RWPE2 (cell line): ENCODE measurements at regions not wholly inside any gene's neighbourhood (a gene's known extent, or its start where the extent isn't known, plus 50 kb on each side); places are given as distances from the start of the nearest gene placed in this dataset.
A peak's percentile ranks its signal among the peaks of the same experiment; 100 is the strongest.
"Not testable (repeated sequence)": the region's sequence is repeated elsewhere in the genome, so short reads cannot be mapped to it uniquely, and the experiment has no call there.

Experiments used
- ATAC-seq: fragments of 200-7000 bp; cut with Tn5 transposase; 3 replicates; pipeline ENCODE4 v1.9.1; 2021; ENCODE audit warnings: low read depth
- DNase-seq: peaks from one replicate; pipeline ENCODE4 v3.0.0-alpha.2; 2020; ENCODE audit warnings: low spot score
- H3K27ac ChIP-seq: fragments of 450-650 bp; 2 replicates; pipeline ENCODE4 v1.5.1; 2017; ENCODE audit warnings: mild to moderate bottlenecking; ENCODE audit not compliant: poor library complexity, severe bottlenecking
- H3K27me3 ChIP-seq: fragments of 250-450 bp; sonication (Bioruptor Pico); 2 replicates; pipeline ENCODE4 v1.5.1; 2021; ENCODE audit warnings: mild to moderate bottlenecking, moderate library complexity; ENCODE audit not compliant: insufficient read depth, poor library complexity, severe bottlenecking
- H3K36me3 ChIP-seq: fragments of 250-450 bp; sonication (Bioruptor Pico); 2 replicates; pipeline ENCODE4 v1.5.1; 2020; ENCODE audit warnings: low read depth, mild to moderate bottlenecking, moderate library complexity
- H3K4me1 ChIP-seq: fragments of 250-450 bp; sonication (Bioruptor Pico); 2 replicates; pipeline ENCODE4 v1.5.1; 2021; ENCODE audit warnings: mild to moderate bottlenecking, moderate library complexity; ENCODE audit not compliant: insufficient read depth, poor library complexity, severe bottlenecking
- H3K4me3 ChIP-seq: fragments of 250-450 bp; sonication (Bioruptor Pico); 2 replicates; pipeline ENCODE4 v1.5.1; 2021; ENCODE audit warnings: mild to moderate bottlenecking, moderate library complexity; ENCODE audit not compliant: severe bottlenecking
- H3K9me3 ChIP-seq: fragments of 250-450 bp; sonication (Bioruptor Pico); 2 replicates; pipeline ENCODE4 v1.5.1; 2021; ENCODE audit warnings: mild to moderate bottlenecking, moderate library complexity; ENCODE audit not compliant: severe bottlenecking
- TF ChIP-seq, protein P1 (sequence below): fragments of 450-650 bp; IDR thresholded peaks from one replicate; pipeline ENCODE4 v1.5.1; 2017; ENCODE audit warnings: mild to moderate bottlenecking, moderate library complexity; ENCODE audit not compliant: poor library complexity, severe bottlenecking

DNA sequence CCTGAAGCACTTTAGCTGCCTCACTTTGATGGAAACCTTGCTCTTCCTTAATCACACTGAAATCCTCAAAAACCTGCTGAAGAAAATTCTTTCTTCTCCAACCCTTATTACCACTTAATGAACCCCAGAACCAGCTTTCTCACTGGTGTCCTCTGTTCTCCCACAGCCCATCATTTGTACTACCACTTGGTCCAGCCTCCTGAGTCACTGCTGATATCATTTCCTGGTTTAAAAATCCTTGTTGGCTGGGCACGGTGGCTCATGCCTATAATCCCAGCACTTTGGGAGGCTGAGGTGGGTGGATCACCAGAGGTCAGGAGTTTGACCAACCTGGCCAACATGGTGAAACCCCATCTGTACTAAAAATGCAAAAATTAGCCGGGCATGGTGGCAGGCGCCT, 418.6 kb upstream of the KCNMB2 start:
- Histone ChIP-seq H3K4me3 (no peak overlapping the region), H3K9me3 (no peaks in the 10 kb centered on the region), H3K27ac (no peak overlapping the region), H3K27me3 (no peaks in the 10 kb centered on the region), H3K36me3 (no peaks in the 10 kb centered on the region), H3K4me1 (peaks cover 7% of the 10 kb centered on the region)
- DNase-seq, result no peak
- peak; percentile 41; the same call in 1 of the 3 replicates for ATAC-seq
- TF ChIP-seq, protein P1, sequence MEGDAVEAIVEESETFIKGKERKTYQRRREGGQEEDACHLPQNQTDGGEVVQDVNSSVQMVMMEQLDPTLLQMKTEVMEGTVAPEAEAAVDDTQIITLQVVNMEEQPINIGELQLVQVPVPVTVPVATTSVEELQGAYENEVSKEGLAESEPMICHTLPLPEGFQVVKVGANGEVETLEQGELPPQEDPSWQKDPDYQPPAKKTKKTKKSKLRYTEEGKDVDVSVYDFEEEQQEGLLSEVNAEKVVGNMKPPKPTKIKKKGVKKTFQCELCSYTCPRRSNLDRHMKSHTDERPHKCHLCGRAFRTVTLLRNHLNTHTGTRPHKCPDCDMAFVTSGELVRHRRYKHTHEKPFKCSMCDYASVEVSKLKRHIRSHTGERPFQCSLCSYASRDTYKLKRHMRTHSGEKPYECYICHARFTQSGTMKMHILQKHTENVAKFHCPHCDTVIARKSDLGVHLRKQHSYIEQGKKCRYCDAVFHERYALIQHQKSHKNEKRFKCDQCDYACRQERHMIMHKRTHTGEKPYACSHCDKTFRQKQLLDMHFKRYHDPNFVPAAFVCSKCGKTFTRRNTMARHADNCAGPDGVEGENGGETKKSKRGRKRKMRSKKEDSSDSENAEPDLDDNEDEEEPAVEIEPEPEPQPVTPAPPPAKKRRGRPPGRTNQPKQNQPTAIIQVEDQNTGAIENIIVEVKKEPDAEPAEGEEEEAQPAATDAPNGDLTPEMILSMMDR, result no peak

- not testable (repeated sequence) for H3K9me3 ChIP-seq, DNase-seq, H3K4me1 ChIP-seq, H3K36me3 ChIP-seq, H3K4me3 ChIP-seq, H3K27me3 ChIP-seq
- ATAC-seq, result peak; percentile 81
- peak overlapping the region; percentile 86 for H3K27ac ChIP-seq
Measured at GRCh38 chr3:178119608-178120295, 416.5 kb upstream of the KCNMB2 start.

DNA sequence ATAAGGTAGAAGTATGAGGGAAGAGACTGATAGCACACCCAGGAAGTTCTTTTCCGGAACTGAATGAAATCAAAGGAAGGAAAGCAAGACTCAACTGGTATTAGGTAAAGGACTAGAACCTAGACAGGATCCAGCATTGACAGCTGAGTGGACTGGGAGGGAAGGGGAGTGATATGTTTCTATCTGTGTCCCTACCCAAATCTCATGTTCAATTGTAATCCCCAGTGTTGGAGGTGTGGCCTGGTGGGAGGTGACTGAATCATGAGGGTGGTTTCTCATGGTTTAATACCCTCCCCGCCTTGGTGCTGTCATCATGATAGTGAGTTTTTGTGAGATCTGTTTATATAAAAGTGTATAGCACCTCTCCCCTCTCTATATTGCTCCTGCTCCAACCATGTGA, 415.9 kb upstream of the KCNMB2 start:
- Histone ChIP-seq H3K27ac (peak overlapping the region; percentile 86), H3K36me3 (no peaks in the 10 kb centered on the region), H3K4me1 (peaks cover 7% of the 10 kb centered on the region), H3K4me3 (no peak overlapping the region), H3K27me3 (no peaks in the 10 kb centered on the region), H3K9me3 (no peaks in the 10 kb centered on the region)
- no peak for DNase-seq
- TF ChIP-seq, protein P1, result no peak
- peak; percentile 36; the same call in 1 of the 3 replicates for ATAC-seq

- Histone ChIP-seq H3K27me3 (no peaks in the 10 kb centered on the region), H3K9me3 (no peaks in the 10 kb centered on the region), H3K4me3 (no peak overlapping the region), H3K27ac (no peak overlapping the region), H3K36me3 (no peaks in the 10 kb centered on the region), H3K4me1 (no peaks in the 10 kb centered on the region)
- DNase-seq (no peak), ATAC-seq (no peak)
- TF ChIP-seq, protein P1, result no peak
Measured at GRCh38 chr3:178126686-178127085, 409.6 kb upstream of the KCNMB2 start.

DNA sequence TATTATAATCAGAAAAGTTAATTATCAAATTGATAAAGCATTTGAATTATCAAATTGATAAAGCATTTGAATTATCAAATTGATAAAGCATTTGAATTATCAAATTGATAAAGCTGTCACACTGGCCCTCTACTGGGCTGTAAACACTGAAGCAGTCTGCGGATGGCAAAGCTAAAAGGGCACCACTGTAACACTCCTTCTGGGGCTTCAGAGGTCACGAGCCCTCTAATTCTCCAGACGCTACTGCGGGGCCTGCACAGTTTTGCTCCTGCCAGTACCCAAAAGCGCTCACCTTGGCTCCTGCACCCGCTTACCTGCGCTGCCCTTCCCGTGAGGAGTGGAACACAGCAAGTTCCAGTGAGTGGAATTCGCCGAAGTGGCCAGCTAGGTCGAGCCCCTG, 409.0 kb upstream of the KCNMB2 start:
- ATAC-seq (no peak), DNase-seq (no peak)
- TF ChIP-seq, protein P1, result no peak
- Histone ChIP-seq H3K4me1 (no peaks in the 10 kb centered on the region), H3K27ac (no peak overlapping the region), H3K4me3 (no peak overlapping the region), H3K9me3 (no peaks in the 10 kb centered on the region), H3K27me3 (no peaks in the 10 kb centered on the region), H3K36me3 (no peaks in the 10 kb centered on the region)
